Ishikawa (cell line): ENCODE measurements at regions not wholly inside any gene's neighbourhood (a gene's known extent, or its start where the extent isn't known, plus 50 kb on each side); places are given as distances from the start of the nearest gene placed in this dataset.

Experiments used
- CREB1 ChIP-seq: IDR thresholded peaks from 2 replicates; pipeline ENCODE4 v1.6.1; 2012; ENCODE audit warnings: low read depth
- EP300 ChIP-seq: IDR thresholded peaks from 2 replicates; pipeline ENCODE4 v1.6.1; 2012; ENCODE audit warnings: borderline replicate concordance
- MAX ChIP-seq: IDR thresholded peaks from 2 replicates; pipeline ENCODE4 v1.6.1; 2012
- TCF12 ChIP-seq: IDR thresholded peaks from 2 replicates; pipeline ENCODE4 v1.6.1; 2012; ENCODE audit warnings: low read depth
- TEAD4 ChIP-seq: IDR thresholded peaks from 2 replicates; pipeline ENCODE4 v1.6.1; 2012
- ZBTB7A ChIP-seq: IDR thresholded peaks from 2 replicates; pipeline ENCODE4 v1.6.1; 2012; ENCODE audit warnings: low read depth

GRCh38 chr10:2714597-2714996 lies 352.8 kb upstream of the PFKP start:
- TF ChIP-seq MAX (no peak), CREB1 (no peak), TEAD4 (no peak), TCF12 (no peak), ZBTB7A (no peak), EP300 (no peak)
